H1 (cell line): ENCODE measurements at regions not wholly inside any gene's neighbourhood (a gene's known extent, or its start where the extent isn't known, plus 50 kb on each side); places are given as distances from the start of the nearest gene placed in this dataset.

ENCODE experiments used
- CTCF ChIA-PET: fragments of 300-600 bp; sonication (Branson Sonifier 250); formaldehyde crosslinking; loops from one replicate; lab custom pipeline; 2021; ENCODE audit not compliant: partially characterized antibody; lab: Charles Lee
- POLR2A ChIA-PET: fragments of 300-600 bp; sonication (Branson Sonifier 250); formaldehyde crosslinking; loops from one replicate; lab custom pipeline; 2021; ENCODE audit warnings: inconsistent platforms; ENCODE audit not compliant: partially characterized antibody; lab: Charles Lee
- DNase-seq, 2 experiments: peaks; one replicate each; pipeline versions ENCODE4 v3.0.0 to v3.0.0-alpha.2; 2010 to 2022; ENCODE audit warnings: low spot score in 2 of 2, low read depth in 1 of 2, mixed read lengths in 1 of 2
- FAIRE-seq: peaks from 2 replicates; lab custom pipeline; 2011; peaks lifted over from hg19 to GRCh38; lab: Jason Lieb, UNC
- H2AFZ ChIP-seq: 2 replicates; pipeline ENCODE4 v1.8.1; 2012; ENCODE audit warnings: low read length, inconsistent platforms
- H2AK5ac ChIP-seq: 2 replicates; pipeline ENCODE4 v1.6.1; 2013; ENCODE audit warnings: low read depth, low read length
- H2BK120ac ChIP-seq: replicated peaks from 2 replicates; pipeline ENCODE3; 2013; ENCODE audit warnings: low read depth, low read length, inconsistent platforms
- H2BK12ac ChIP-seq: 2 replicates; pipeline ENCODE4 v1.6.1; 2013; ENCODE audit warnings: low read depth, low read length
- H2BK15ac ChIP-seq: 2 replicates; pipeline ENCODE4 v1.6.1; 2013; ENCODE audit warnings: low read length
- H2BK20ac ChIP-seq: 2 replicates; pipeline ENCODE4 v1.6.1; 2013; ENCODE audit warnings: low read length
- H2BK5ac ChIP-seq: 2 replicates; pipeline ENCODE4 v1.6.1; 2013; ENCODE audit warnings: low read depth, low read length
- H3K14ac ChIP-seq: 2 replicates; pipeline ENCODE4 v1.6.1; 2013; ENCODE audit warnings: inconsistent platforms; ENCODE audit not compliant: insufficient read length
- H3K18ac ChIP-seq: 2 replicates; pipeline ENCODE4 v1.6.1; 2013; ENCODE audit warnings: low read length; ENCODE audit errors: extremely low read depth
- H3K23ac ChIP-seq: 2 replicates; pipeline ENCODE4 v1.6.1; 2013; ENCODE audit warnings: inconsistent platforms; ENCODE audit not compliant: insufficient read length
- H3K23me2 ChIP-seq: 2 replicates; pipeline ENCODE4 v1.6.1; 2013; ENCODE audit warnings: low read depth, low read length
- H3K27ac ChIP-seq: 2 replicates; pipeline ENCODE4 v1.6.1; 2011; ENCODE audit warnings: low read depth, low read length, inconsistent platforms
- H3K27me3 ChIP-seq, 4 experiments: replicated peaks in 1 of 4; 1 replicate in 1 of 4; 2 replicates in 3 of 4; pipeline versions ENCODE4 v1.6.1 to v1.8.1; 2011 to 2013; ENCODE audit warnings: low read length in 3 of 4, mild to moderate bottlenecking in 3 of 4, inconsistent platforms in 2 of 4, mixed read lengths in 2 of 4, moderate library complexity in 1 of 4; ENCODE audit not compliant: control insufficient read depth in 3 of 4, insufficient read depth in 3 of 4; ENCODE audit errors: extremely low read depth in 1 of 4
- H3K36me3 ChIP-seq, 4 experiments: 2 replicates each; pipeline versions ENCODE4 v1.6.1 to v1.8.1; 2011 to 2013; ENCODE audit warnings: mild to moderate bottlenecking in 4 of 4, low read length in 3 of 4, moderate library complexity in 2 of 4, control low read depth in 1 of 4, inconsistent platforms in 1 of 4; ENCODE audit not compliant: insufficient read depth in 4 of 4, control insufficient read depth in 2 of 4
- H3K4ac ChIP-seq: replicated peaks from 2 replicates; pipeline ENCODE3; 2013; ENCODE audit warnings: low read length, low read depth, mixed read lengths, inconsistent platforms; ENCODE audit not compliant: insufficient read length
- H3K4me1 ChIP-seq, 4 experiments: replicated peaks in 1 of 4; 1 replicate in 1 of 4; 2 replicates in 3 of 4; pipeline versions ENCODE4 v1.6.1 to v1.8.1; 2011 to 2013; ENCODE audit warnings: low read length in 3 of 4, inconsistent platforms in 2 of 4, mixed read lengths in 1 of 4; ENCODE audit not compliant: insufficient read depth in 4 of 4, control insufficient read depth in 3 of 4
- H3K4me2 ChIP-seq, 2 experiments: 2 replicates each; pipeline versions ENCODE4 v1.6.1 to v1.8.1; 2011 to 2013; ENCODE audit warnings: low read depth in 2 of 2, low read length in 2 of 2, control low read depth in 1 of 2, inconsistent platforms in 1 of 2, mild to moderate bottlenecking in 1 of 2; ENCODE audit not compliant: insufficient read depth in 1 of 2
- H3K4me3 ChIP-seq, 4 experiments: fragments of 200-600, 300-600 bp in 1 of 4; sonication (generic), shearing (Covaris generic), sonication (Bioruptor Twin) in 1 of 4; 2 replicates each; pipeline versions ENCODE4 v1.5.1 to v1.8.1; 2011 to 2016; ENCODE audit warnings: low read length in 4 of 4, low read depth in 3 of 4, control low read depth in 2 of 4, inconsistent platforms in 2 of 4, mild to moderate bottlenecking in 2 of 4, mixed read lengths in 1 of 4, moderate library complexity in 1 of 4; ENCODE audit not compliant: insufficient read depth in 2 of 4; ENCODE audit errors: extremely low read depth in 1 of 4
- H3K56ac ChIP-seq: replicated peaks from 2 replicates; pipeline ENCODE3; 2013; ENCODE audit warnings: low read depth, mild to moderate bottlenecking, mixed read lengths, low read length, inconsistent platforms; ENCODE audit not compliant: insufficient read length
- H3K79me1 ChIP-seq: 2 replicates; pipeline ENCODE4 v1.6.1; 2013; ENCODE audit warnings: low read depth, low read length, control low read depth
- H3K79me2 ChIP-seq, 2 experiments: 2 replicates each; pipeline versions ENCODE4 v1.6.1 to v1.8.1; 2012 to 2013; ENCODE audit warnings: low read length in 2 of 2, mild to moderate bottlenecking in 2 of 2, inconsistent platforms in 1 of 2; ENCODE audit not compliant: insufficient read depth in 2 of 2, control insufficient read depth in 1 of 2
- H3K9ac ChIP-seq, 4 experiments: replicated peaks in 1 of 4; 1 replicate in 1 of 4; 2 replicates in 3 of 4; pipeline versions ENCODE4 v1.6.1 to v1.8.1; 2011 to 2013; ENCODE audit warnings: low read depth in 3 of 4, low read length in 3 of 4, control low read depth in 2 of 4, mild to moderate bottlenecking in 2 of 4, moderate library complexity in 2 of 4, inconsistent platforms in 1 of 4; ENCODE audit errors: extremely low read depth in 1 of 4
- H3K9me3 ChIP-seq, 2 experiments: 2 replicates each; pipeline versions ENCODE4 v1.6.1 to v1.8.1; 2012 to 2013; ENCODE audit warnings: mild to moderate bottlenecking in 2 of 2, moderate library complexity in 2 of 2, control low read depth in 1 of 2, inconsistent platforms in 1 of 2, low read depth in 1 of 2, low read length in 1 of 2, mixed read lengths in 1 of 2; ENCODE audit not compliant: insufficient read depth in 2 of 2
- H4K20me1 ChIP-seq, 2 experiments: replicated peaks in 1 of 2; 2 replicates each; pipeline versions ENCODE3 to v1.8.1; 2011 to 2013; ENCODE audit warnings: inconsistent platforms in 2 of 2, low read length in 2 of 2, mild to moderate bottlenecking in 1 of 2; ENCODE audit not compliant: insufficient read depth in 2 of 2, control insufficient read depth in 1 of 2
- H4K5ac ChIP-seq: 2 replicates; pipeline ENCODE4 v1.6.1; 2013; ENCODE audit warnings: low read length, low read depth, mixed read lengths, inconsistent platforms; ENCODE audit not compliant: insufficient read length
- H4K8ac ChIP-seq: 2 replicates; pipeline ENCODE4 v1.8.0; 2013; ENCODE audit warnings: mild to moderate bottlenecking, moderate library complexity, low read length, inconsistent platforms; ENCODE audit not compliant: insufficient read depth; ENCODE audit errors: extremely low read depth
- H4K91ac ChIP-seq: replicated peaks from 2 replicates; pipeline ENCODE3; 2013; ENCODE audit warnings: low read length, mixed read lengths, inconsistent platforms; ENCODE audit not compliant: insufficient read length
- ZNF274 ChIP-seq: IDR thresholded peaks from 2 replicates; pipeline ENCODE4 v1.7.0; 2012; ENCODE audit warnings: low read length, borderline replicate concordance; ENCODE audit errors: extremely low read depth
- WGBS, 2 experiments: shearing (Covaris generic) in 1 of 2; methylation state at CpG; one replicate each; pipeline versions ENCODE4 v1.1.6 to v1.1.7; 2013 to 2015; ENCODE audit warnings: low lambda C conversion rate in 2 of 2, mixed read lengths in 2 of 2, inconsistent platforms in 1 of 2, low coverage in 1 of 2, missing lambda C conversion rate in 1 of 2; ENCODE audit not compliant: insufficient replicate concordance in 2 of 2, insufficient coverage in 1 of 2, insufficient read length in 1 of 2; ENCODE audit errors: extremely low coverage in 1 of 2, missing lambda C conversion rate in 1 of 2; 5-methylcytosine and 5-hydroxymethylcytosine counted together

GRCh38 chr3:159604151-159604581, 384.5 kb upstream of the IL12A start:
- ChIA-PET CTCF (interaction anchor here (0.8 kb wide), 1 partner anchor 214 kb away, joined by 3 read pairs; no protein-coding TSS in a partner anchor), POLR2A (no interaction called here)
- H3K4me1 ChIP-seq, result no peaks in the 10 kb centered on the region
- no peak overlapping the region for H2BK12ac ChIP-seq
- no peak overlapping the region for H3K4me3 ChIP-seq
- no peak overlapping the region for H4K8ac ChIP-seq
- no peaks in the 10 kb centered on the region for H4K20me1 ChIP-seq
- H4K5ac ChIP-seq, result no peak overlapping the region
- H3K4me2 ChIP-seq, result no peak overlapping the region
- H3K23me2 ChIP-seq, result no peaks in the 10 kb centered on the region
- no peak overlapping the region for H3K4ac ChIP-seq
- no peak overlapping the region for H2BK15ac ChIP-seq
- 87% methylated on average over 5 of the region's 5 CpGs; no CpG with 5 or more reads in 1 of the 2 experiments for WGBS, 2 experiments
- H3K18ac ChIP-seq, result no peak overlapping the region
- H3K56ac ChIP-seq, result no peak overlapping the region
- no peaks in the 10 kb centered on the region for H3K36me3 ChIP-seq
- FAIRE-seq, result no peak
- no peak overlapping the region for H3K14ac ChIP-seq
- H2AFZ ChIP-seq, result no peak overlapping the region
- no peak overlapping the region for H2BK5ac ChIP-seq
- H2BK120ac ChIP-seq, result no peak overlapping the region
- H3K9ac ChIP-seq, result no peak overlapping the region
- H3K79me1 ChIP-seq, result no peaks in the 10 kb centered on the region
- DNase-seq, result no peak
- no peaks in the 10 kb centered on the region for H3K27me3 ChIP-seq
- no peaks in the 10 kb centered on the region for H3K79me2 ChIP-seq
- no peak overlapping the region for H2AK5ac ChIP-seq
- no peak overlapping the region for H2BK20ac ChIP-seq
- H4K91ac ChIP-seq, result no peak overlapping the region
- H3K23ac ChIP-seq, result no peak overlapping the region
- no peak overlapping the region for H3K27ac ChIP-seq
- no peaks in the 10 kb centered on the region for H3K9me3 ChIP-seq
- no peak for TF ChIP-seq ZNF274
